SH-SY5Y (cell line): ENCODE measurements at regions not wholly inside any gene's neighbourhood (a gene's known extent, or its start where the extent isn't known, plus 50 kb on each side); places are given as distances from the start of the nearest gene placed in this dataset.

ENCODE experiments used
- GATA2 ChIP-seq: IDR thresholded peaks from 2 replicates; pipeline ENCODE4 v1.6.1; 2011; ENCODE audit warnings: mild to moderate bottlenecking, low read depth, low read length
- GATA3 ChIP-seq: IDR thresholded peaks from 2 replicates; pipeline ENCODE4 v1.6.1; 2011; ENCODE audit warnings: low read depth, mild to moderate bottlenecking, low read length, moderate library complexity

- TF ChIP-seq GATA2 (no peak), GATA3 (no peak)
Observed at GRCh38 chr1:56436296-56436695, 143.1 kb downstream of the PLPP3 start.
